ENCODE measurements at regions not wholly inside any gene's neighbourhood (a gene's known extent, or its start where the extent isn't known, plus 50 kb on each side); places are given as distances from the start of the nearest gene placed in this dataset.

GRCh38 chr2:15792331-15792730, 148.0 kb upstream of the MYCN start:
- H3K79me2 ChIP-seq (ENCODE audit: low read length) = no peaks in the 10 kb centered on the region
- H3K9ac ChIP-seq (ENCODE audit: low read length) = no peak overlapping the region
- no peaks in the 10 kb centered on the region for H3K4me1 ChIP-seq (ENCODE audit: low read length)
- no peaks in the 10 kb centered on the region for H3K36me3 ChIP-seq (replicated peaks; ENCODE audit: low read depth, low read length)
- H2AFZ ChIP-seq (ENCODE audit: low read depth, low read length) = no peak overlapping the region
- TF ChIP-seq EZH2phosphoT487 (IDR thresholded peaks at IDR 0.05; ENCODE audit: low read depth) = no peak
- TF ChIP-seq CTCF (IDR thresholded peaks at IDR 0.05; ENCODE audit: low read depth, low read length) = no peak
- peaks cover 17% of the 10 kb centered on the region for H3K27me3 ChIP-seq (ENCODE audit: low read depth, low read length)
- H3K4me3 ChIP-seq (ENCODE audit: low read length) = no peak overlapping the region
- H4K20me1 ChIP-seq (ENCODE audit: insufficient read depth, low read length) = no peaks in the 10 kb centered on the region
- H3K4me2 ChIP-seq (ENCODE audit: low read length) = no peak overlapping the region
- H3K9me3 ChIP-seq (ENCODE audit: insufficient read depth, low read length) = no peaks in the 10 kb centered on the region
- no peak overlapping the region for H3K27ac ChIP-seq (ENCODE audit: low read length)

- no peaks in the 10 kb centered on the region for H3K79me2 ChIP-seq (ENCODE audit: low read length)
- H3K4me3 ChIP-seq (ENCODE audit: low read length) = no peak overlapping the region
- H3K9ac ChIP-seq (ENCODE audit: low read length) = no peak overlapping the region
- no peak overlapping the region for H3K27ac ChIP-seq (ENCODE audit: low read length)
- H3K4me2 ChIP-seq (ENCODE audit: low read length) = no peak overlapping the region
- H3K4me1 ChIP-seq (ENCODE audit: low read length) = no peaks in the 10 kb centered on the region
- H3K27me3 ChIP-seq (ENCODE audit: low read depth, low read length) = peaks cover 17% of the 10 kb centered on the region
- no peaks in the 10 kb centered on the region for H3K9me3 ChIP-seq (ENCODE audit: insufficient read depth, low read length)
- TF ChIP-seq EZH2phosphoT487 (IDR thresholded peaks at IDR 0.05; ENCODE audit: low read depth) (no peak), CTCF (IDR thresholded peaks at IDR 0.05; ENCODE audit: low read depth, low read length) (no peak)
- no peak overlapping the region for H2AFZ ChIP-seq (ENCODE audit: low read depth, low read length)
- no peaks in the 10 kb centered on the region for H4K20me1 ChIP-seq (ENCODE audit: insufficient read depth, low read length)
- no peaks in the 10 kb centered on the region for H3K36me3 ChIP-seq (replicated peaks; ENCODE audit: low read depth, low read length)
These were observed 147.1 kb upstream of the MYCN start for GRCh38 chr2:15793078-15793913.

DNA sequence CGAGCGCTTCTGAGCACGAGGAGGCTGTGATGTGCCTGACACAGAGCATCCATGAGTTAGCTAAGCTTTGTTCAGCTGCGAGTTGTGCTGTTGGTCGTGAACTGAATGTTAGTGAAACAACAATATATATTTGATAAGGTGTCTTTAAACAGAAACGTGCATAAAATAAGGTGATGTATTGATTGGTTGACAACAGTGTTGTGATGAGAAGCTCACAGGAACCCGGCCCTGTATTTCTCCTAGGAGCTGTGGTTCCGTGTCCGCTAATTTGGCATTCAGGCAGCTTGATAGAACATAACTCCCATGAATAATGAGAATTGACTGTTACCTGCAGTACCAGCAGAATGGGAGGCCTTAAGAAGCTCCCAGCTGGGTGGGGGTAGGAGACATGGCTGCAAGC, 146.4 kb upstream of the MYCN start:
- no peaks in the 10 kb centered on the region for H3K79me2 ChIP-seq (ENCODE audit: low read length)
- TF ChIP-seq EZH2phosphoT487 (IDR thresholded peaks at IDR 0.05; ENCODE audit: low read depth) = no peak
- TF ChIP-seq CTCF (IDR thresholded peaks at IDR 0.05; ENCODE audit: low read depth, low read length) = no peak
- H3K27me3 ChIP-seq (ENCODE audit: low read depth, low read length) = peaks cover 17% of the 10 kb centered on the region
- H2AFZ ChIP-seq (ENCODE audit: low read depth, low read length) = no peak overlapping the region
- no peaks in the 10 kb centered on the region for H4K20me1 ChIP-seq (ENCODE audit: insufficient read depth, low read length)
- H3K27ac ChIP-seq (ENCODE audit: low read length) = no peak overlapping the region
- no peaks in the 10 kb centered on the region for H3K9me3 ChIP-seq (ENCODE audit: insufficient read depth, low read length)
- H3K4me3 ChIP-seq (ENCODE audit: low read length) = no peak overlapping the region
- no peaks in the 10 kb centered on the region for H3K36me3 ChIP-seq (replicated peaks; ENCODE audit: low read depth, low read length)
- no peak overlapping the region for H3K4me2 ChIP-seq (ENCODE audit: low read length)
- H3K4me1 ChIP-seq (ENCODE audit: low read length) = no peaks in the 10 kb centered on the region
- H3K9ac ChIP-seq (ENCODE audit: low read length) = no peak overlapping the region

GRCh38 chr2:15794608-15795134, 145.7 kb upstream of the MYCN start:
- no peak overlapping the region for H3K9ac ChIP-seq (ENCODE audit: low read length)
- peaks cover 17% of the 10 kb centered on the region for H3K27me3 ChIP-seq (ENCODE audit: low read depth, low read length)
- no peaks in the 10 kb centered on the region for H3K36me3 ChIP-seq (replicated peaks; ENCODE audit: low read depth, low read length)
- no peaks in the 10 kb centered on the region for H3K9me3 ChIP-seq (ENCODE audit: insufficient read depth, low read length)
- H3K27ac ChIP-seq (ENCODE audit: low read length) = no peak overlapping the region
- H3K4me3 ChIP-seq (ENCODE audit: low read length) = no peak overlapping the region
- H2AFZ ChIP-seq (ENCODE audit: low read depth, low read length) = no peak overlapping the region
- H4K20me1 ChIP-seq (ENCODE audit: insufficient read depth, low read length) = no peaks in the 10 kb centered on the region
- H3K4me2 ChIP-seq (ENCODE audit: low read length) = no peak overlapping the region
- no peak for TF ChIP-seq EZH2phosphoT487 (IDR thresholded peaks at IDR 0.05; ENCODE audit: low read depth)
- TF ChIP-seq CTCF (IDR thresholded peaks at IDR 0.05; ENCODE audit: low read depth, low read length) = no peak
- H3K79me2 ChIP-seq (ENCODE audit: low read length) = no peaks in the 10 kb centered on the region
- peaks cover 6% of the 10 kb centered on the region; the same call in 1 of the 2 replicates for H3K4me1 ChIP-seq (ENCODE audit: low read length)

All from OCI-LY3 (cell line).